ENCODE measurements at regions not wholly inside any gene's neighbourhood (a gene's known extent, or its start where the extent isn't known, plus 50 kb on each side); places are given as distances from the start of the nearest gene placed in this dataset.

- Histone ChIP-seq H3K4ac (replicated peaks; ENCODE audit: insufficient read length, low read depth, low read length) (no peak overlapping the region), H3K23ac (ENCODE audit: insufficient read length) (no peak overlapping the region), H3K79me2 (ENCODE audit: control insufficient read depth in 1 of 2, insufficient read depth in 2 of 2, low read length in 2 of 2) (no peaks in the 10 kb centered on the region), H3K4me1 (replicated peaks in 1 of 4; ENCODE audit: control insufficient read depth in 3 of 4, insufficient read depth in 4 of 4, low read length in 3 of 4) (no peaks in the 10 kb centered on the region), H4K91ac (replicated peaks; ENCODE audit: insufficient read length, low read length) (no peak overlapping the region), H4K5ac (ENCODE audit: insufficient read length, low read depth, low read length) (no peak overlapping the region), H2BK20ac (ENCODE audit: low read length) (no peak overlapping the region), H2BK5ac (ENCODE audit: low read depth, low read length) (no peak overlapping the region), H3K4me3 (ENCODE audit: extremely low read depth in 1 of 4, insufficient read depth in 2 of 4, low read depth in 3 of 4, low read length in 4 of 4) (no peak overlapping the region), H3K27me3 (replicated peaks in 1 of 4; ENCODE audit: control insufficient read depth in 3 of 4, extremely low read depth in 1 of 4, insufficient read depth in 3 of 4, low read length in 3 of 4) (no peaks in the 10 kb centered on the region), H3K9me3 (ENCODE audit: insufficient read depth in 2 of 2, low read depth in 1 of 2, low read length in 1 of 2) (no peaks in the 10 kb centered on the region), H3K27ac (ENCODE audit: low read depth, low read length) (no peak overlapping the region), H2BK12ac (ENCODE audit: low read depth, low read length) (no peak overlapping the region), H3K56ac (replicated peaks; ENCODE audit: insufficient read length, low read depth, low read length) (no peak overlapping the region), H2AFZ (ENCODE audit: low read length) (no peak overlapping the region), H3K18ac (ENCODE audit: extremely low read depth, low read length) (no peak overlapping the region), H3K14ac (ENCODE audit: insufficient read length) (no peak overlapping the region), H2BK120ac (replicated peaks; ENCODE audit: low read depth, low read length) (no peak overlapping the region), H2BK15ac (ENCODE audit: low read length) (no peak overlapping the region), H3K4me2 (ENCODE audit: insufficient read depth in 1 of 2, low read depth in 2 of 2, low read length in 2 of 2) (no peak overlapping the region), H3K79me1 (ENCODE audit: low read depth, low read length) (no peaks in the 10 kb centered on the region), H4K20me1 (replicated peaks in 1 of 2; ENCODE audit: control insufficient read depth in 1 of 2, insufficient read depth in 2 of 2, low read length in 2 of 2) (no peaks in the 10 kb centered on the region), H4K8ac (ENCODE audit: extremely low read depth, insufficient read depth, low read length) (no peak overlapping the region), H3K23me2 (ENCODE audit: low read depth, low read length) (no peaks in the 10 kb centered on the region), H3K36me3 (ENCODE audit: control insufficient read depth in 2 of 4, insufficient read depth in 4 of 4, low read length in 3 of 4) (no peaks in the 10 kb centered on the region), H2AK5ac (ENCODE audit: low read depth, low read length) (no peak overlapping the region), H3K9ac (replicated peaks in 1 of 4; ENCODE audit: extremely low read depth in 1 of 4, low read depth in 3 of 4, low read length in 3 of 4) (no peak overlapping the region)
- DNase-seq (ENCODE audit: low read depth in 1 of 2, low spot score in 2 of 2), result no peak
- ChIA-PET POLR2A (ENCODE audit: partially characterized antibody) (no interaction called here), CTCF (ENCODE audit: partially characterized antibody) (interaction anchor here (0.6 to 0.7 kb wide), 3 partner anchors 14 to 150 kb away, joined by 3 to 4 read pairs (median 3); no protein-coding TSS in a partner anchor)
- WGBS, 2 experiments (ENCODE audit: extremely low coverage in 1 of 2, insufficient coverage in 1 of 2, insufficient read length in 1 of 2, insufficient replicate concordance in 2 of 2, low coverage in 1 of 2, low lambda C conversion rate in 2 of 2, missing lambda C conversion rate in 1 of 2), result 96% methylated on average over 2 of the region's 2 CpGs; no CpG with 5 or more reads in 1 of the 2 experiments
- FAIRE-seq, result no peak
- TF ChIP-seq TCF12 (IDR thresholded peaks at IDR 0.05; ENCODE audit: low read depth, low read length), result no peak
- no peak for TF ChIP-seq CREB1 (IDR thresholded peaks at IDR 0.05)
- no peak for TF ChIP-seq ZNF274 (IDR thresholded peaks at IDR 0.05; ENCODE audit: borderline replicate concordance, extremely low read depth, low read length)
- no peak for TF ChIP-seq CBX8 (IDR thresholded peaks at IDR 0.05; ENCODE audit: borderline replicate concordance, low read depth, low read length)
- no peak for TF ChIP-seq BRCA1 (IDR thresholded peaks at IDR 0.05; ENCODE audit: low read depth, low read length)
- TF ChIP-seq TEAD4 (IDR thresholded peaks at IDR 0.05; ENCODE audit: low read depth, low read length), result no peak
- TF ChIP-seq RNF2 (IDR thresholded peaks at IDR 0.05; ENCODE audit: borderline replicate concordance, low read depth, low read length, missing control alignments, poor library complexity, severe bottlenecking), result no peak
- no peak for TF ChIP-seq BCL11A (IDR thresholded peaks at IDR 0.05; ENCODE audit: low read depth in 2 of 2, low read length in 2 of 2)
- no peak for TF ChIP-seq SP2 (IDR thresholded peaks at IDR 0.05; ENCODE audit: low read length)
- TF ChIP-seq KDM5A (IDR thresholded peaks at IDR 0.05; ENCODE audit: low read length), result no peak
- no peak for TF ChIP-seq EZH2 (IDR thresholded peaks at IDR 0.05; ENCODE audit: low read depth, low read length, severe bottlenecking)
- TF ChIP-seq NRF1 (IDR thresholded peaks at IDR 0.05; ENCODE audit: low read depth, low read length), result no peak
- no peak for TF ChIP-seq GTF2F1 (IDR thresholded peaks at IDR 0.05; ENCODE audit: borderline replicate concordance, low read depth, low read length)
Observed at GRCh38 chr13:22387899-22388298, 717.0 kb downstream of the FGF9 start.
